ENCODE measurements at regions not wholly inside any gene's neighbourhood (a gene's known extent, or its start where the extent isn't known, plus 50 kb on each side); places are given as distances from the start of the nearest gene placed in this dataset.

- CTCF ChIA-PET = no interaction called here
- Mint-ChIP-seq H3K36me3 (no peaks in the 10 kb centered on the region), H3K27ac (no peak overlapping the region), H3K27me3 (no peaks in the 10 kb centered on the region), H3K4me1 (no peaks in the 10 kb centered on the region), H3K4me3 (no peak overlapping the region), H3K9me3 (peaks cover 0 to 5% (median 0%) of the 10 kb centered on the region in 5 donors)
- POLR2A ChIA-PET = no interaction called here
- Histone ChIP-seq H3K36me3 (ENCODE audit: insufficient read depth, low read length) (no peaks in the 10 kb centered on the region), H3K4me3 (ENCODE audit: low read length) (no peak overlapping the region), H3K27me3 (ENCODE audit: insufficient read depth, low read length, poor library complexity, severe bottlenecking) (no peaks in the 10 kb centered on the region), H3K9me3 (ENCODE audit: low read length) (no peaks in the 10 kb centered on the region), H3K4me1 (ENCODE audit: insufficient read depth, low read length) (no peaks in the 10 kb centered on the region), H3K27ac (ENCODE audit: low read depth, low read length) (no peak overlapping the region)
- no peak for DNase-seq
Observed at GRCh38 chr3:180391001-180391400, 211.0 kb upstream of the TTC14 start.

DNA sequence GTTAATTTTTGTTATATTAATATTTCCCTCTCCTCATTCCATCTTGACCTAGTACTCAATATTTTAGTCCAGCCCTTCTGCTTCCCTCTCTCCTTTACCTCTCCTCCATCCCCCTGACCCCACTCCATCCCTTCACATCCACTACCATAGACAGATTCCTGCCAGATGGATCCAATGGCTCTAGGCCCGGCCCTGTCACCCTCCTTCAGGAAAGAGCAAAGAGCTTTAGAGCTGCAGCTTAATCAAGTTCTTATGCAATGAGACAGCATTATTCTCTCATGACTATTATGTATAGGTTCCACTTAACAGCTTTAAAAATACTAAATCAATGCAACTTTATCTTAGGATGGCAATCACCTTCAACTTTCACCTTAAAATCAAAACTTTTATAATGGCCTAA lies 200.7 kb upstream of the TTC14 start:
- no peak overlapping the region for H3K27ac Mint-ChIP-seq
- Histone ChIP-seq H3K36me3 (ENCODE audit: insufficient read depth, low read length) (no peaks in the 10 kb centered on the region), H3K27me3 (ENCODE audit: insufficient read depth, low read length, poor library complexity, severe bottlenecking) (no peaks in the 10 kb centered on the region), H3K9me3 (ENCODE audit: low read length) (no peaks in the 10 kb centered on the region), H3K4me3 (ENCODE audit: low read length) (no peak overlapping the region), H3K27ac (ENCODE audit: low read depth, low read length) (no peak overlapping the region), H3K4me1 (ENCODE audit: insufficient read depth, low read length) (no peaks in the 10 kb centered on the region)
- DNase-seq = no peak
- no peaks in the 10 kb centered on the region for H3K27me3 Mint-ChIP-seq
- CTCF ChIA-PET = no interaction called here
- peaks cover 0 to 5% (median 0%) of the 10 kb centered on the region in 5 donors for H3K9me3 Mint-ChIP-seq
- no peak overlapping the region for H3K4me3 Mint-ChIP-seq
- POLR2A ChIA-PET = no interaction called here
- no peaks in the 10 kb centered on the region for H3K36me3 Mint-ChIP-seq
- H3K4me1 Mint-ChIP-seq = no peaks in the 10 kb centered on the region

DNA sequence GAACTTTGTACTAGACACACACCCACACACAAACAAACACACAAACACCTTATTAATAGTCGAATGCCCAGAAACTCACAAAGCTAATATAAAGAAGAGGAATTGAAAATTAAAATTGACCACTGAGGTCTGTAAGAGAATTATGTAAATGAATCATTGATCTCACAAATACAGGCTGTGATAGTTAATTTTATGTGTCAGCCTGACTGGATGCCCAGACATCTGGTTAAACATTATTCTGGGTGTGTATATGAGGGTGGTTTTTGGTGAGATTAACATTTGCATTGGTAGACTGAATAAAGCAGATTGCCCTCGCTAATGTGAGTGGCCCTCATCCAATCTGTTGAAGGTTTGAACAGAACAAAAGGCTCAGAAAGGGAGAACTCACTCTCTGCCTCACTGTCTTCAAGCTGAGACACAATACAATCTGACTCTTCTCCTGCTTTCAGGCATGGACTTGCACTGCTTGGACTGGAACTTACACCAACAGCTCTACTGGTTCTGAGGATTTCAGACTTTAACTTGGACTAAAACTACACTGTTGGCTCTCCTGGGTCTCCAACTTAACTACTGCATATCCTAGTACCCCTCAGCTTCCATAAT lies 199.4 kb upstream of the TTC14 start:
- Histone ChIP-seq H3K36me3 (ENCODE audit: insufficient read depth, low read length) (no peaks in the 10 kb centered on the region), H3K4me1 (ENCODE audit: insufficient read depth, low read length) (no peaks in the 10 kb centered on the region), H3K4me3 (ENCODE audit: low read length) (no peak overlapping the region), H3K27me3 (ENCODE audit: insufficient read depth, low read length, poor library complexity, severe bottlenecking) (no peaks in the 10 kb centered on the region), H3K27ac (ENCODE audit: low read depth, low read length) (no peak overlapping the region), H3K9me3 (ENCODE audit: low read length) (no peaks in the 10 kb centered on the region)
- H3K4me3 Mint-ChIP-seq = no peak overlapping the region
- H3K27ac Mint-ChIP-seq = no peak overlapping the region
- H3K4me1 Mint-ChIP-seq = no peaks in the 10 kb centered on the region
- peaks cover 0 to 3% (median 0%) of the 10 kb centered on the region in 5 donors for H3K9me3 Mint-ChIP-seq
- H3K27me3 Mint-ChIP-seq = no peaks in the 10 kb centered on the region
- no peak for DNase-seq
- CTCF ChIA-PET = no interaction called here
- POLR2A ChIA-PET = no interaction called here
- no peaks in the 10 kb centered on the region for H3K36me3 Mint-ChIP-seq

DNA sequence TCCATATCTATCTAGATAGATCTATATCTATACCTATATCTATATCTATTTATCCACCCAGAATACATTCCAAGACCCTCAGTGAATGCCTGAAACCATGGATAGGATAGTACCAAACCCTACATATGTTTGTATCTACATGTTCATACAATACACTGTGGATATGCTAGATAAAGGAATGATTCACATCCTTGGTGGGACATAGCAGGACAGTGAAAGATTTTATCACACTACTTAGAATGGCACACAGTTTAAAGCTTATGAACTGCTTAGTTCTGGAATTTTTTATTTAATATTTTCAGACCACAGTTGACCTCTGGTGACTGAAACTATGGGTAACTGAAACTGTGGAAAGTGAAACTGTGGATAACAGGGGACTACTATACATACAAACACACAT lies 198.8 kb upstream of the TTC14 start:
- no peaks in the 10 kb centered on the region for H3K4me1 ChIP-seq (ENCODE audit: insufficient read depth, low read length)
- no peak overlapping the region for H3K27ac ChIP-seq (ENCODE audit: low read depth, low read length)
- Mint-ChIP-seq H3K4me1 (no peaks in the 10 kb centered on the region), H3K27ac (no peak overlapping the region), H3K9me3 (peaks cover 0 to 3% (median 0%) of the 10 kb centered on the region in 5 donors), H3K36me3 (no peaks in the 10 kb centered on the region), H3K27me3 (no peaks in the 10 kb centered on the region), H3K4me3 (no peak overlapping the region)
- H3K4me3 ChIP-seq (ENCODE audit: low read length) = no peak overlapping the region
- POLR2A ChIA-PET = no interaction called here
- no peaks in the 10 kb centered on the region for H3K36me3 ChIP-seq (ENCODE audit: insufficient read depth, low read length)
- DNase-seq = no peak
- CTCF ChIA-PET = no interaction called here
- no peaks in the 10 kb centered on the region for H3K27me3 ChIP-seq (ENCODE audit: insufficient read depth, low read length, poor library complexity, severe bottlenecking)
- H3K9me3 ChIP-seq (ENCODE audit: low read length) = no peaks in the 10 kb centered on the region

GRCh38 chr3:180408654-180409053 lies 193.3 kb upstream of the TTC14 start:
- H3K9me3 ChIP-seq (ENCODE audit: low read length) = no peaks in the 10 kb centered on the region
- no peaks in the 10 kb centered on the region for H3K36me3 ChIP-seq (ENCODE audit: insufficient read depth, low read length)
- H3K27ac Mint-ChIP-seq = no peak overlapping the region
- no peak overlapping the region for H3K4me3 Mint-ChIP-seq
- H3K27me3 ChIP-seq (ENCODE audit: insufficient read depth, low read length, poor library complexity, severe bottlenecking) = no peaks in the 10 kb centered on the region
- H3K27me3 Mint-ChIP-seq = no peaks in the 10 kb centered on the region
- POLR2A ChIA-PET = no interaction called here
- H3K4me3 ChIP-seq (ENCODE audit: low read length) = no peak overlapping the region
- H3K4me1 Mint-ChIP-seq = no peaks in the 10 kb centered on the region
- no peaks in the 10 kb centered on the region for H3K4me1 ChIP-seq (ENCODE audit: insufficient read depth, low read length)
- H3K36me3 Mint-ChIP-seq = no peaks in the 10 kb centered on the region
- CTCF ChIA-PET = no interaction called here
- H3K27ac ChIP-seq (ENCODE audit: low read depth, low read length) = no peak overlapping the region
- H3K9me3 Mint-ChIP-seq = peaks cover 0 to 4% (median 3%) of the 10 kb centered on the region in 5 donors
- no peak for DNase-seq

- Histone ChIP-seq H3K27me3 (ENCODE audit: insufficient read depth, low read length, poor library complexity, severe bottlenecking) (no peaks in the 10 kb centered on the region), H3K27ac (ENCODE audit: low read depth, low read length) (no peak overlapping the region), H3K36me3 (ENCODE audit: insufficient read depth, low read length) (no peaks in the 10 kb centered on the region), H3K4me1 (ENCODE audit: insufficient read depth, low read length) (no peaks in the 10 kb centered on the region), H3K9me3 (ENCODE audit: low read length) (no peaks in the 10 kb centered on the region), H3K4me3 (ENCODE audit: low read length) (no peak overlapping the region)
- H3K4me1 Mint-ChIP-seq = no peaks in the 10 kb centered on the region
- no peaks in the 10 kb centered on the region for H3K36me3 Mint-ChIP-seq
- POLR2A ChIA-PET = no interaction called here
- no peak overlapping the region for H3K4me3 Mint-ChIP-seq
- DNase-seq = no peak
- no peak overlapping the region for H3K27ac Mint-ChIP-seq
- CTCF ChIA-PET = no interaction called here
- no peaks in the 10 kb centered on the region for H3K27me3 Mint-ChIP-seq
- peaks cover 0 to 5% (median 3%) of the 10 kb centered on the region in 5 donors for H3K9me3 Mint-ChIP-seq
Observed at GRCh38 chr3:180409170-180409569, 192.8 kb upstream of the TTC14 start.

- H3K9me3 Mint-ChIP-seq = peaks cover 0 to 5% (median 3%) of the 10 kb centered on the region in 5 donors
- Histone ChIP-seq H3K27ac (ENCODE audit: low read depth, low read length) (no peak overlapping the region), H3K9me3 (ENCODE audit: low read length) (no peaks in the 10 kb centered on the region), H3K4me3 (ENCODE audit: low read length) (no peak overlapping the region), H3K4me1 (ENCODE audit: insufficient read depth, low read length) (no peaks in the 10 kb centered on the region), H3K27me3 (ENCODE audit: insufficient read depth, low read length, poor library complexity, severe bottlenecking) (no peaks in the 10 kb centered on the region), H3K36me3 (ENCODE audit: insufficient read depth, low read length) (no peaks in the 10 kb centered on the region)
- no peaks in the 10 kb centered on the region for H3K27me3 Mint-ChIP-seq
- H3K4me1 Mint-ChIP-seq = no peaks in the 10 kb centered on the region
- CTCF ChIA-PET = no interaction called here
- H3K27ac Mint-ChIP-seq = no peak overlapping the region
- POLR2A ChIA-PET = no interaction called here
- no peaks in the 10 kb centered on the region for H3K36me3 Mint-ChIP-seq
- no peak overlapping the region for H3K4me3 Mint-ChIP-seq
- no peak for DNase-seq
Observed at GRCh38 chr3:180409883-180410282, 192.1 kb upstream of the TTC14 start.

GRCh38 chr3:180414157-180414556 lies 187.8 kb upstream of the TTC14 start:
- H3K4me1 Mint-ChIP-seq = no peaks in the 10 kb centered on the region
- CTCF ChIA-PET = no interaction called here
- H3K27me3 Mint-ChIP-seq = no peaks in the 10 kb centered on the region
- H3K9me3 ChIP-seq (ENCODE audit: low read length) = no peaks in the 10 kb centered on the region
- POLR2A ChIA-PET = no interaction called here
- H3K4me3 Mint-ChIP-seq = no peak overlapping the region
- no peak overlapping the region for H3K27ac ChIP-seq (ENCODE audit: low read depth, low read length)
- no peaks in the 10 kb centered on the region for H3K4me1 ChIP-seq (ENCODE audit: insufficient read depth, low read length)
- H3K9me3 Mint-ChIP-seq = peaks cover 0 to 5% (median 0%) of the 10 kb centered on the region in 5 donors
- H3K4me3 ChIP-seq (ENCODE audit: low read length) = no peak overlapping the region
- no peaks in the 10 kb centered on the region for H3K36me3 Mint-ChIP-seq
- H3K27me3 ChIP-seq (ENCODE audit: insufficient read depth, low read length, poor library complexity, severe bottlenecking) = no peaks in the 10 kb centered on the region
- DNase-seq = no peak
- H3K36me3 ChIP-seq (ENCODE audit: insufficient read depth, low read length) = no peaks in the 10 kb centered on the region
- no peak overlapping the region for H3K27ac Mint-ChIP-seq

DNA sequence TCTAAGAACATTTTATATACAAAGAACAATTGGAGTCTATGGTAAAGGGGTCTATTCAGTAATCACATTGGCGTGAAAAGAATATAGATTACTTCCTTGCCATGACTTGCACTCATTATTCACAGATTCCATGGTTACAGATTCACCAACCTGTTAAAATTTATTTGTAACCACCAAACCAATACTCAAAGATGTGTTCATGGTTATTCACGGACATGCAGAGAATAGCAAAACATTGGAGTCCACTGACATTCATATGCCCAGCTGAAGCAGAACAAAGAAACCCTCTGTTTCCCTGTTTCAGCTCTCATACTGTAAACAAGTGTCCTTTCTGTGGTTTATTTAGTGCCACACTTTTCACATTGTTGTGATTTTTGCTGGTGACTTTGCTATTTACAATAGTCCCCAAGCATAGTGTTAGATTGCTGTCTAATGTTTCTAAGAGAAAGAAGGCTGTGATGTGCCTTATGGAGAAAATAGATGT lies 185.8 kb upstream of the TTC14 start:
- no peaks in the 10 kb centered on the region for H3K9me3 ChIP-seq (ENCODE audit: low read length)
- no peak overlapping the region for H3K27ac ChIP-seq (ENCODE audit: low read depth, low read length)
- H3K36me3 ChIP-seq (ENCODE audit: insufficient read depth, low read length) = no peaks in the 10 kb centered on the region
- no peak for DNase-seq
- no peaks in the 10 kb centered on the region for H3K27me3 ChIP-seq (ENCODE audit: insufficient read depth, low read length, poor library complexity, severe bottlenecking)
- ChIA-PET CTCF (no interaction called here), POLR2A (no interaction called here)
- no peak overlapping the region for H3K4me3 Mint-ChIP-seq
- no peak overlapping the region for H3K4me3 ChIP-seq (ENCODE audit: low read length)
- no peak overlapping the region for H3K27ac Mint-ChIP-seq
- no peaks in the 10 kb centered on the region for H3K27me3 Mint-ChIP-seq
- H3K36me3 Mint-ChIP-seq = no peaks in the 10 kb centered on the region
- no peaks in the 10 kb centered on the region for H3K4me1 ChIP-seq (ENCODE audit: insufficient read depth, low read length)
- H3K9me3 Mint-ChIP-seq = peaks cover 0 to 5% (median 0%) of the 10 kb centered on the region in 5 donors
- no peaks in the 10 kb centered on the region for H3K4me1 Mint-ChIP-seq
